HepG2 (cell line): ENCODE measurements at regions not wholly inside any gene's neighbourhood (a gene's known extent, or its start where the extent isn't known, plus 50 kb on each side); places are given as distances from the start of the nearest gene placed in this dataset.

Experiments
- ATAC-seq: fragments of 200-7000 bp; cut with Tn5 transposase; 3 replicates; pipeline ENCODE4 v1.9.1; 2020; ENCODE audit warnings: mild to moderate bottlenecking, moderate library complexity
- BruUV-seq: library from RNA; stranded (reverse); fragments of 400-500 nt; replicated peaks from 2 replicates; lab custom pipeline; 2021; lab: Mats Ljungman, UMichigan
- CTCF ChIA-PET: fragments of 300-600 bp; formaldehyde crosslinking; extraction: SDS; loops from one replicate; lab custom pipeline; 2021; ENCODE audit warnings: low total read pairs, inconsistent platforms, low intra/inter-chr PET ratio; lab: Yijun Ruan, JAX
- POLR2A ChIA-PET: fragments of 350-600 bp; sonication (Branson Sonifier 250); formaldehyde crosslinking; loops from one replicate; lab custom pipeline; 2020; ENCODE audit warnings: antibody characterized with exemption, inconsistent platforms; lab: Yijun Ruan, JAX
- DNase-seq: peaks from one replicate; pipeline ENCODE4 v3.0.0-alpha.2; 2015; ENCODE audit warnings: low spot score
- FAIRE-seq: peaks from 3 replicates; lab custom pipeline; 2011; peaks lifted over from hg19 to GRCh38; lab: Jason Lieb, UNC
- H2AFZ ChIP-seq: one replicate; pipeline ENCODE4 v1.6.1; 2011; ENCODE audit warnings: low read length, inconsistent platforms
- H3K27ac ChIP-seq: fragments of 300-600 bp; 3 replicates; pipeline ENCODE4 v1.8.0; 2011; ENCODE audit warnings: mixed run types, mild to moderate bottlenecking, mixed read lengths, low read length, inconsistent platforms; ENCODE audit not compliant: insufficient read depth; ENCODE audit errors: extremely low read length
- H3K27me3 ChIP-seq, 2 experiments: fragments of 200-600 bp in 1 of 2; 2 replicates in 1 of 2; 3 replicates in 1 of 2; pipeline versions ENCODE4 v1.6.0 to v1.8.0; 2011; ENCODE audit warnings: low read length in 2 of 2, mild to moderate bottlenecking in 2 of 2, moderate library complexity in 2 of 2, inconsistent platforms in 1 of 2; ENCODE audit not compliant: insufficient read depth in 2 of 2, control insufficient read depth in 1 of 2
- H3K36me3 ChIP-seq, 2 experiments: fragments of 200-600 bp in 1 of 2; replicated peaks in 1 of 2; 2 replicates in 1 of 2; 3 replicates in 1 of 2; pipeline versions ENCODE4 v1.5.1 to v1.8.0; 2011; ENCODE audit warnings: low read length in 2 of 2, inconsistent platforms in 1 of 2; ENCODE audit not compliant: insufficient read depth in 2 of 2, control insufficient read depth in 1 of 2
- H3K4me1 ChIP-seq: 2 replicates; pipeline ENCODE4 v1.5.1; 2012; ENCODE audit warnings: low read length, inconsistent platforms; ENCODE audit not compliant: insufficient read depth
- H3K4me2 ChIP-seq: 2 replicates; pipeline ENCODE4 v1.6.0; 2011; ENCODE audit warnings: low read depth, low read length, inconsistent platforms
- H3K4me3 ChIP-seq, 3 experiments: fragments of 200-600 bp in 1 of 3; sonication (generic), shearing (Covaris generic) in 1 of 3; replicated peaks in 1 of 3; 2 replicates each; pipeline ENCODE4 v1.5.1; 2011 to 2016; ENCODE audit warnings: low read length in 3 of 3, inconsistent platforms in 2 of 3, low read depth in 2 of 3, mild to moderate bottlenecking in 2 of 3, control low read depth in 1 of 3, mixed read lengths in 1 of 3; ENCODE audit not compliant: insufficient read depth in 1 of 3
- H3K79me2 ChIP-seq: one replicate; pipeline ENCODE4 v1.6.1; 2011; ENCODE audit warnings: low read length, inconsistent platforms; ENCODE audit not compliant: insufficient read depth
- H3K9ac ChIP-seq: 2 replicates; pipeline ENCODE4 v1.6.0; 2011; ENCODE audit warnings: mild to moderate bottlenecking, low read depth, low read length, inconsistent platforms; ENCODE audit not compliant: insufficient read depth
- H3K9me3 ChIP-seq: 2 replicates; pipeline ENCODE4 v1.5.1; 2012; ENCODE audit warnings: mild to moderate bottlenecking, low read length
- H4K20me1 ChIP-seq: 2 replicates; pipeline ENCODE4 v1.6.0; 2011; ENCODE audit warnings: inconsistent platforms, mild to moderate bottlenecking, low read length, moderate library complexity; ENCODE audit not compliant: insufficient read depth
- FOXP1 ChIP-seq, 2 experiments: fragments of 450-650 bp in 1 of 2; IDR thresholded peaks; 2 replicates each; pipeline ENCODE4 v1.6.1; 2017 to 2018; ENCODE audit warnings: antibody characterized with exemption in 1 of 2
- MBD4 ChIP-seq: IDR thresholded peaks from 2 replicates; pipeline ENCODE4 v1.6.1; 2012; ENCODE audit warnings: low read length, inconsistent platforms, borderline replicate concordance
- SRSF1 ChIP-seq: fragments of 200-400 bp; formaldehyde crosslinking; optimal IDR thresholded peaks from 2 replicates; pipeline ENCODE3; 2017; ENCODE audit warnings: mild to moderate bottlenecking, low read depth, low read length, moderate library complexity
- TOE1 ChIP-seq: sonication (generic); formaldehyde crosslinking; IDR thresholded peaks from 2 replicates; pipeline ENCODE4 v1.4.0; 2020; ENCODE audit warnings: mild to moderate bottlenecking, missing genetic modification reagents
- ZIK1 ChIP-seq: sonication (generic); formaldehyde crosslinking; IDR thresholded peaks from 2 replicates; pipeline ENCODE4 v1.5.0; 2020; ENCODE audit warnings: mild to moderate bottlenecking, low read depth, missing genetic modification reagents, borderline replicate concordance
- ZNF235 ChIP-seq: sonication (generic); formaldehyde crosslinking; IDR thresholded peaks from 2 replicates; pipeline ENCODE4 v1.8.1; 2023; ENCODE audit warnings: mild to moderate bottlenecking, missing genetic modification reagents, borderline replicate concordance
- ZNF879 ChIP-seq: sonication (generic); formaldehyde crosslinking; IDR thresholded peaks from 2 replicates; pipeline ENCODE4 v1.8.1; 2023; ENCODE audit warnings: missing genetic modification reagents
- WGBS: methylation state at CpG from one replicate; pipeline ENCODE4 v1.1.6; 2017; ENCODE audit warnings: low lambda C conversion rate; 5-methylcytosine and 5-hydroxymethylcytosine counted together
- in situ Hi-C: cut with HindIII; loops from 2 replicates; pipeline ENCODE4 v1.10.0; 2017; ENCODE audit warnings: low pct_unique_long_range_greater_than_20kb; ENCODE audit not compliant: extremely low pct_ligation_motif_present
- intact Hi-C: fragments of 100-400 bp; cut with micrococcal nuclease; formaldehyde crosslinking; loops from one replicate; pipeline ENCODE4 v1.10.0; 2022; ENCODE audit not compliant: unreplicated experiment
- TF ChIP-seq, protein P1 (sequence below): sonication (generic); formaldehyde crosslinking; IDR thresholded peaks from 2 replicates; pipeline ENCODE4 v1.4.0; 2020; ENCODE audit warnings: mild to moderate bottlenecking, missing genetic modification reagents
- TF ChIP-seq, protein P2 (sequence below): sonication (generic); formaldehyde crosslinking; IDR thresholded peaks from 2 replicates; pipeline ENCODE4 v1.4.0; 2020; ENCODE audit warnings: missing genetic modification reagents
- TF ChIP-seq, protein P3 (sequence below): sonication (generic); formaldehyde crosslinking; IDR thresholded peaks from 2 replicates; pipeline ENCODE4 v1.4.0; 2020; ENCODE audit warnings: mild to moderate bottlenecking, missing genetic modification reagents

DNA sequence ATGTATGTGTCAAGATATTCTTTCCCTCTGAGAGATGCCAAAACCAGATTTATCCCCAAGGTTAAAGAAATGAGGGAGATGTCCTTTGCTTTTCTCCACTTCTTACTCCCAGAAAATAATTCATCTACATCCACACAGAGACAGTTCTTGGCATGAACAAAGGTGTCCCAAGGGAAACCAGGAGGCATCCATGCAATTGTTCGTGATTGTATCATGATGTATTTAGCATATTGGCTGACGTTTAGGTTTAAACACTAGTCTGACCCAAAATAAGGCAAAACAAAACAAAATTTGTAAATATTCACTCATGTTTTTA is 223.9 kb downstream of the C7orf25 start (continued):
- TF ChIP-seq, protein P1, sequence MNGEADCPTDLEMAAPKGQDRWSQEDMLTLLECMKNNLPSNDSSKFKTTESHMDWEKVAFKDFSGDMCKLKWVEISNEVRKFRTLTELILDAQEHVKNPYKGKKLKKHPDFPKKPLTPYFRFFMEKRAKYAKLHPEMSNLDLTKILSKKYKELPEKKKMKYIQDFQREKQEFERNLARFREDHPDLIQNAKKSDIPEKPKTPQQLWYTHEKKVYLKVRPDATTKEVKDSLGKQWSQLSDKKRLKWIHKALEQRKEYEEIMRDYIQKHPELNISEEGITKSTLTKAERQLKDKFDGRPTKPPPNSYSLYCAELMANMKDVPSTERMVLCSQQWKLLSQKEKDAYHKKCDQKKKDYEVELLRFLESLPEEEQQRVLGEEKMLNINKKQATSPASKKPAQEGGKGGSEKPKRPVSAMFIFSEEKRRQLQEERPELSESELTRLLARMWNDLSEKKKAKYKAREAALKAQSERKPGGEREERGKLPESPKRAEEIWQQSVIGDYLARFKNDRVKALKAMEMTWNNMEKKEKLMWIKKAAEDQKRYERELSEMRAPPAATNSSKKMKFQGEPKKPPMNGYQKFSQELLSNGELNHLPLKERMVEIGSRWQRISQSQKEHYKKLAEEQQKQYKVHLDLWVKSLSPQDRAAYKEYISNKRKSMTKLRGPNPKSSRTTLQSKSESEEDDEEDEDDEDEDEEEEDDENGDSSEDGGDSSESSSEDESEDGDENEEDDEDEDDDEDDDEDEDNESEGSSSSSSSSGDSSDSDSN (CRISPR knock-in tag), result no peak
- TF ChIP-seq ZIK1 (no peak), FOXP1 (IDR thresholded peaks at IDR 0.05) (no peak), FOXP1 (CRISPR knock-in tag; IDR thresholded peaks at IDR 0.05) (no peak)

DNA sequence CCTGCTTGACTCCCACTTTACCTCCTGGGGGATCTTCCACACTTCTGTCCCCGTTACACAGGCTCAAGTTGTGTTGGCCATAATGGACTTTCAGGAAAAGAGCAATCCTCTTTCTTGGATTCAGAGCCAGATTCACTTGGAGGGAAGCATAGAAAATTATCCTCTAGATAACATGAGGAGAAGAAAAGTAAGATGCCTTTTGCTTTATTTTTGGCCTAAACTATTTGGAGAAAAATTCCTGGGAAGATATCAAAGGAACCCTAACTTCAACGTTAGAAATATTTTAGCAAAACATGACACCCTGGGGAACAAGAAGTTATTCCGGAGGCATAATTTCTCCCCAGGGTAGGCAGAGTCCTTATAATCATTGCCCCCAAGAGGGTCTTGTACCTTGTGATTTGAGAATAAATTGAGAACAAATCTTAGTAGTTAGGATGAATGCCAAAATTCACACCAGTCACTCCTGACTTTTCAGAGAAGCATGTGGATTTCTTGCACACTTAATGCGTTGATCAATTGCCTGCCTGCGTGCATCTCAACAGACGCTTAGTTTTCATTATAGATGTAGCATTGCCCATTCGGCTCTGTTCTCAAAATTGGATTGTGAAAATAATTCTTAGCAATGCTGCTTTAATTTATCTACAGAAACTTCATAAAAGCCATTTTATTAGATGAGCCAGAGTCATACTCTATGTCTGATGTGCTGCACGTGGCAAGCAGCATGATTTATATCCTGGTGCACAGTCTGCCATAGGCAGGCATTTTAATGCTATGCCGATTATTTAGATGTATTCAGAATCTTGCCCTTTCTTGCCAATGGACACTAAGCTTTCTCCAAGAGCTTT is 224.4 kb downstream of the C7orf25 start:
- no peaks in the 10 kb centered on the region; a peak in 1 of 5 replicates for H3K27me3 ChIP-seq
- no peak overlapping the region for H3K27ac ChIP-seq
- intact Hi-C loops, result no loop called here
- H3K4me1 ChIP-seq, result no peaks in the 10 kb centered on the region
- FAIRE-seq (no peak), ATAC-seq (no peak), DNase-seq (no peak)
- no peaks in the 10 kb centered on the region for H3K36me3 ChIP-seq
- in situ Hi-C loops, result no loop called here
- POLR2A ChIA-PET, result no interaction called here
- H3K9me3 ChIP-seq, result no peaks in the 10 kb centered on the region
- H3K4me2 ChIP-seq, result no peak overlapping the region
- BruUV-seq, result no TSS peak
- CTCF ChIA-PET, result no interaction called here
- H2AFZ ChIP-seq, result no peak overlapping the region
- H4K20me1 ChIP-seq, result no peaks in the 10 kb centered on the region
- no peaks in the 10 kb centered on the region for H3K79me2 ChIP-seq
- no peak overlapping the region for H3K4me3 ChIP-seq
- WGBS, result 23% methylated on average over 9 of the region's 9 CpGs
- H3K9ac ChIP-seq, result no peak overlapping the region
- TF ChIP-seq TOE1, result no peak
- no peak for TF ChIP-seq ZNF235 (CRISPR knock-in tag)
- no peak for TF ChIP-seq SRSF1
- TF ChIP-seq, protein P2, sequence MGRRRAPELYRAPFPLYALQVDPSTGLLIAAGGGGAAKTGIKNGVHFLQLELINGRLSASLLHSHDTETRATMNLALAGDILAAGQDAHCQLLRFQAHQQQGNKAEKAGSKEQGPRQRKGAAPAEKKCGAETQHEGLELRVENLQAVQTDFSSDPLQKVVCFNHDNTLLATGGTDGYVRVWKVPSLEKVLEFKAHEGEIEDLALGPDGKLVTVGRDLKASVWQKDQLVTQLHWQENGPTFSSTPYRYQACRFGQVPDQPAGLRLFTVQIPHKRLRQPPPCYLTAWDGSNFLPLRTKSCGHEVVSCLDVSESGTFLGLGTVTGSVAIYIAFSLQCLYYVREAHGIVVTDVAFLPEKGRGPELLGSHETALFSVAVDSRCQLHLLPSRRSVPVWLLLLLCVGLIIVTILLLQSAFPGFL, result no peak
- TF ChIP-seq MBD4, result no peak
- TF ChIP-seq, protein P3, sequence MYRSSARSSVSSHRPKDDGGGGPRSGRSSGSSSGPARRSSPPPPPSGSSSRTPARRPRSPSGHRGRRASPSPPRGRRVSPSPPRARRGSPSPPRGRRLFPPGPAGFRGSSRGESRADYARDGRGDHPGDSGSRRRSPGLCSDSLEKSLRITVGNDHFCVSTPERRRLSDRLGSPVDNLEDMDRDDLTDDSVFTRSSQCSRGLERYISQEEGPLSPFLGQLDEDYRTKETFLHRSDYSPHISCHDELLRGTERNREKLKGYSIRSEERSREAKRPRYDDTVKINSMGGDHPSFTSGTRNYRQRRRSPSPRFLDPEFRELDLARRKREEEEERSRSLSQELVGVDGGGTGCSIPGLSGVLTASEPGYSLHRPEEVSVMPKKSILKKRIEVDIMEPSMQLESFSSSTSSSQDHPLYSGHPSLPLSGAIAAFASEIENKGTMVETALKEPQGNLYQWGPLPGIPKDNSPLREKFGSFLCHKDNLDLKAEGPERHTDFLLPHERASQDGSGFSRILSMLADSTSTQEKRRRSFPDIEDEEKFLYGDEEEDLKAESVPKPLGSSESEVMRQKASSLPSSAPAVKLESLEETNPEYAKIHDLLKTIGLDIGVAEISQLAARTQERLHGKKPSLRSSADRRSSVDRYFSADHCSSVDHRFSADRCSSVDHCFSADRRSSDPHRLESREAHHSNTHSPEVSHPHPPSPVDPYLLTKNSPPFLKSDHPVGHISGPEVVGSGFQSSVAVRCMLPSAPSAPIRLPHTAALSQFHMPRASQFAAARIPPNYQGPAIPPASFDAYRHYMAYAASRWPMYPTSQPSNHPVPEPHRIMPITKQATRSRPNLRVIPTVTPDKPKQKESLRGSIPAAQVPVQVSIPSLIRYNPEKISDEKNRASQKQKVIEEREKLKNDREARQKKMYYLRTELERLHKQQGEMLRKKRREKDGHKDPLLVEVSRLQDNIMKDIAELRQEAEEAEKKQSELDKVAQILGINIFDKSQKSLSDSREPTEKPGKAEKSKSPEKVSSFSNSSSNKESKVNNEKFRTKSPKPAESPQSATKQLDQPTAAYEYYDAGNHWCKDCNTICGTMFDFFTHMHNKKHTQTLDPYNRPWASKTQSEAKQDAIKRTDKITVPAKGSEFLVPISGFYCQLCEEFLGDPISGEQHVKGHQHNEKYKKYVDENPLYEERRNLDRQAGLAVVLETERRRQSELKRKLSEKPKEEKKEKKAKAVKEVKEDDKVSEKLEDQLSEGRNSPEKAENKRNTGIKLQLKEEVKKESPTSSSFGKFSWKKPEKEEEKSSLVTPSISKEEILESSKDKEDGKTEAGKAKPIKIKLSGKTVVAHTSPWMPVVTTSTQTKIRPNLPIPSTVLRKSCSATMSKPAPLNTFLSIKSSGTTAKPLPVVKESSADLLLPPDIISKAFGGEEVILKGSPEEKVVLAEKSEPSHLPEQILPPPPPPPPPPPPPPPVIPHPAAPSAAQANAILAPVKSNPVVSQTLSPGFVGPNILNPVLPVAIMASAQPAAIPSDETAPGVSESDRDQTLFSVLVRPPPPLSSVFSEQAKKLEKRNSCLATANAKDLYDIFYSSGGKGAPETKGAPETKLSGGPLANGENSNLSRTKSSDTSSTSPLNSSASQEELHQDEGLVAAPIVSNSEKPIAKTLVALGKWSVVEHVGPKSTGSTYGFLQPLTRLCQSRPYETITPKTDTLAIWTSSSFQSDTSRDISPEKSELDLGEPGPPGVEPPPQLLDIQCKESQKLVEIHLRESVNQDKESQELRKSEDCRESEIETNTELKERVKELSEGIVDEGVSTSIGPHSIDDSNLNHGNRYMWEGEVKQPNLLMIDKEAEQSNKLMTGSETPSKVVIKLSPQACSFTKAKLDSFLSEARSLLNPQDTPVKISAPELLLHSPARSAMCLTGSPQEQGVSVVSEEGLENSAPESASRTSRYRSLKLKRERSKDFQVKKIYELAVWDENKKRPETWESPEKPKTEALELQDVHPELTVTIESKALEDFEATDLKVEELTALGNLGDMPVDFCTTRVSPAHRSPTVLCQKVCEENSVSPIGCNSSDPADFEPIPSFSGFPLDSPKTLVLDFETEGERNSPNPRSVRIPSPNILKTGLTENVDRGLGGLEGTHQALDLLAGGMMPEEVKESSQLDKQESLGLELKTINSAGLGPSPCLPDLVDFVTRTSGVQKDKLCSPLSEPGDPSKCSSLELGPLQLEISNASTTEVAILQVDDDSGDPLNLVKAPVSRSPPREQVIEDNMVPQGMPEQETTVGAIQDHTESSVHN (CRISPR knock-in tag), result no peak
- no peak for TF ChIP-seq ZNF879 (CRISPR knock-in tag)
